ENCODE measurements at regions not wholly inside any gene's neighbourhood (a gene's known extent, or its start where the extent isn't known, plus 50 kb on each side); places are given as distances from the start of the nearest gene placed in this dataset.
A peak's percentile ranks its signal among the peaks of the same experiment; 100 is the strongest.
"Not testable (repeated sequence)": the region's sequence is repeated elsewhere in the genome, so short reads cannot be mapped to it uniquely, and the experiment has no call there.

GRCh38 chr9:63450836-63451235 is 1834.2 kb downstream of the FOXD4L5 start:
- not testable (repeated sequence) for DNase-seq (ENCODE audit: low spot score)

DNA sequence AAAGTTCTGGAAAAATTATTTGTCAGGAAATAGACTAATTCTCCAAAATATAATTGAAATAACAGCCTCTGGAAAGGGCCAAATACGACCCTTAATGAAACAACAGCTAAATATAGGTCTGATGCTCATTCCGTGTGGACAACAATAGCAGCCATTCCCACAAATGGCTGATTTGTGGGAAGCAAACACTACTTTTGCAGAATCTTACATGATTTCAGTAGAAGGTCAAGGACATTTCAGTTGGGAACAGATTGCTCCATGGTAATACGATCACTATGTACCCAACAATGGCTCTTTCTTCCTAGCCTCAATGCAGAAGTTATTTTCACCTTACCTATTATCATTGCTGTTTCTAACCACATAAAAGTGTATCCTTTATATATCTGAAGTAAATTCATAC is 1859.9 kb downstream of the FOXD4L5 start:
- not testable (repeated sequence) for DNase-seq (ENCODE audit: low spot score)

- DNase-seq (ENCODE audit: low spot score): not testable (repeated sequence)
These were observed 1894.1 kb downstream of the FOXD4L5 start for GRCh38 chr9:63390897-63391296.

- DNase-seq (ENCODE audit: low spot score): not testable (repeated sequence)
These were observed 1899.5 kb downstream of the FOXD4L5 start for GRCh38 chr9:63385479-63385878.

DNA sequence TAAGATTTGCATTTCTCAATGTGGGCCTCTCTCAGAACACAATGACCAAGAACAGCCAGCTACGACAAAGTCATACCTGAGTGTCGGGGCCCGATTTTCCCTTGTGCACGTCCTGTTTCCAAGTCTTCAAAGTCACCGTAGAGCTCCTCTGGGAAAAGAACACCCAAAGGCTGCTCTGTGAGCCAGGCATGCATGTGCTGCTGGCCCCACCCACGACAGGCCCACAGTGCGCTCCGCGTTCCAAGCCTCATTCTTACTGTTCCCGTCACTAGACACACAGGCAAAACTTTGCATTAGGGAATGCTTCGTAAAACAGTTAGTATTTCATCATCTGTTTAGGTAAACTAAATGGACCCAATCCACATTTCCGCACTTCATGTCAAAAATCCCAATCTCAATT is 1905.1 kb downstream of the FOXD4L5 start:
- peak; percentile 23 for DNase-seq (ENCODE audit: low spot score)

GRCh38 chr9:63354219-63354618 is 1930.8 kb downstream of the FOXD4L5 start:
- DNase-seq (ENCODE audit: low spot score): not testable (repeated sequence)

DNA sequence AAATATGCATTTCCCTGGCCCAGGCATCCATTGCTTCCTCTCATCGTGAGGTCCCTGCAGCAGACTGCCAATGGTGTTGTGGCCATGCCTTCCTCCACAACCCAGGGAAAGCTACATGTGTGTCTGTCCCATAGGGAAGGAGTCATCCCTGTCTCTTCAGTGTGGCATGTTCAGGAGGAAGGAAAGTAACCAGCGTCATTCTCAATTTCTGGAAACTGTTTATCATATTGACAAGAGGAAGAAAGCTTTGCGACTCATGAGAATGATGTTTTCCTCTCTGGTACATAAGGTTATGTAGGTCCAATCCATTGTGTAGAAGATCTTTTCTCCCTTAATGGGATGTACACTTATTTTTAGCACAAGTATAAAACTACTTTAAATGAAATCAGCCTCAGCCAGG is 1937.7 kb downstream of the FOXD4L5 start:
- not testable (repeated sequence) for DNase-seq (ENCODE audit: low spot score)

DNA sequence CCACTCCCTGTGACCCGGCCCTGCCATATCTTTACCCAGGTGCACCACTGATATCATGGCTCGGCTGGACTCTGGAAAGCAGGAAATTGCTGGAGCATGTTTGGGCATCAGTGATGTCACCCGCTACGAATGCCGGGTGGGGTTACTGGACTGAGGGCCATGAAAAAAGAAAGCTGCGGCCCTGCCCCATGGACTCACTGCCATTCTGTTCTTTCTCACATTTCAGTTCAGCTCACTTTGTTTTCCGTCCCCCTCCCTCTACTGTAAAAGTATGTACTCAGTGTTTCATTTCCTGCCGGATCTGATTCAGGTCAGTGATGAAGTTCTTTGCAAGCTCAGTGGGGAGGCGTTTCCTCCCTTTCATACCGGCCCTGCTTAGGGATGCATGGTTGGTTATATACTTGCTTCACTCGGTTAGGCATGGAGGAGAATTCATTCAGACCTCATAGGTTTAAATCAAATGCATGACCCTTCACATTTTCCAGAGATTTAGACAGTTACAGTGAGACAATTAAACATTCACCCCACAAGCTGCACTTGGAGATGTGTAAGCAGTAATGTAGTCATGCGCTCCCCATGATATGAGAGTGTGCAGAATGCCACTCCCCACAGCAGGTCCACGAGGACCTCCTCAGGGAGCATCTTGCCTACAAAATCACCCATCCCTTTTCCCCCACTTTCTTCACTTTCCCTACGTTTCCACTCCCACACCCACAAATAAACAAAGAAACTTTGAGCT is 1938.5 kb downstream of the FOXD4L5 start:
- not testable (repeated sequence) for DNase-seq (ENCODE audit: low spot score)

DNA sequence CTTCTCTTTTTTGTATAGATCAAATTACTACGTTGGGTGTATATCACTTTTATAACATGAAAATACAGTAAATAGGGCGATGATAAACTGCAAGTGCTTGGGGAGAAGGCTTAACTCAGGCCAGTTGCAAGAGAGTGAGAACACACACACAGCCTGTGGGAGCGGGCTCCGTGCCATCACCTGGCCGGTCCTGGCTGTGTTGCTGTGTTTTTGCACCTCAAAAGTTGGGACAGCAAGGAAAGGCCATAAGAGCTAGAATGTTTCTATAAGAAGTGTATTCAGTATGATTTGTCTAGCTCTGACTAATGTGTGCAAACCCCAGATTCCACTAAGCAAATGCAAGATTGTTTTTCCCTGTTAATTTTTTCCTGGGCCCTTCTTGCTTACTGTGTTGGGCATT is 1940.6 kb downstream of the FOXD4L5 start:
- not testable (repeated sequence) for DNase-seq (ENCODE audit: low spot score)

GRCh38 chr9:63342528-63342927 is 1942.5 kb downstream of the FOXD4L5 start:
- not testable (repeated sequence) for DNase-seq (ENCODE audit: low spot score)

GRCh38 chr9:63337899-63338604 is 1947.0 kb downstream of the FOXD4L5 start:
- not testable (repeated sequence) for DNase-seq (ENCODE audit: low spot score)

DNA sequence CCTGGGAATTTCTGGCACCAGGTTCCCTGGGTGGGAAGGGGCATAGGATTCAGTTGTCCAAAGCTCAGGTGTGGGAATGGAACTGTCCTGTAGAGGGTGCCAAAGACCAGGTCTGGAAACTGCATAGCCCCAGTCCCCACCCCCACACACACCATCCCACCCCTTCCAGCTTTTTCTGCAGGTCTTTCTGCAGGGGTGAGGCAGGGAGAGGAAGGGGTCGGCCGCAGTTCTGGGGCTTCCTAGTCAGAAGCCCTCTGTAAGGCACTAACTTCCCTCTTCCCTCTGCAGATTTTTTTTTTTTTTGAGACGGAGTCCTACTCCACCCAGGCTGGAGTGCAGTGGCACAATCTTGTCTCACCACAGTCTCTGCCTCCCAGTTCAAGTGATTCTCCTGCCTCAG is 1949.7 kb downstream of the FOXD4L5 start:
- DNase-seq (ENCODE audit: low spot score): not testable (repeated sequence)

DNA sequence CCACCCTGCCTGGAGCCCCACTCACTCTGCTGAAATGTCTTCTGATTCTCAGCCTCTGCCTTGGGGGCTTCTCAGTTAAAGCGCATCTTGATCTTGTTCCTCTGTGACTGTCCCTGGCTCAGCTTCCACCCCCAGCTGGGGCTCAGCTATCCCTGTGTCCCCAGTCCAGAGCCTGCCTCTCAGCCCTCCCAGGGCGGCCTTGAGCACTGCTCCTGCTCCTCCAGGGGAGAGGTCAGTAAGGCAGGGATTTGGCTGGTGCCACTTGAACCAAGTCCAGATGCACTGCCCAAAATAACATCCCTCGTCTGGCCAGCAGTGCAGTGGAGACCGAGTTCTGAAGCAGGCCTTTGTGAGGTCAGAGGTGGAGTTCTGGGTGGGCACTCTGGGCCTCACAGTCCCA is 1950.8 kb downstream of the FOXD4L5 start:
- not testable (repeated sequence) for DNase-seq (ENCODE audit: low spot score)

GRCh38 chr9:63333083-63333482 is 1951.9 kb downstream of the FOXD4L5 start:
- not testable (repeated sequence) for DNase-seq (ENCODE audit: low spot score)

DNA sequence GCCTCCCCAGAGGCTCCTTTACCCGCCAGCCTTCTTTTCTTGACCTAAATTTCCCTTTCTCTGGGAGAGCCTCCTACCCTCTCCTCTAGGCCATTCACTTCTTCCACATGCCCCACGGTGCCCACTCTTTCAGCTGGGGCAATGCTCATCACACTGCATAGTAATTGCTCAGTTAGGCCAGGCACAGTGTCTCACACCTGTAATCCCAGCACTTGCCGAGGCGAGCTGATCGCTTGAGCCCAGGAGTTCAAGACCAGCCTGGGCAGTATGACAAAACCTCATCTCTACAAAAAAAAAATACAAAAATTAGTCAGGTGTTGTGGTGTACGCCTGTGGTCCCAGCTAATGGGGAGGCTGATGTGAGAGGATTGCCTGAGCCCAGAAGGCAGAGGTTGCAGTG is 1956.7 kb downstream of the FOXD4L5 start:
- not testable (repeated sequence) for DNase-seq (ENCODE audit: low spot score)

GRCh38 chr9:63327211-63327610 is 1957.8 kb downstream of the FOXD4L5 start:
- DNase-seq (ENCODE audit: low spot score): not testable (repeated sequence)

GRCh38 chr9:63326665-63327064 is 1958.3 kb downstream of the FOXD4L5 start:
- DNase-seq (ENCODE audit: low spot score): not testable (repeated sequence)

DNA sequence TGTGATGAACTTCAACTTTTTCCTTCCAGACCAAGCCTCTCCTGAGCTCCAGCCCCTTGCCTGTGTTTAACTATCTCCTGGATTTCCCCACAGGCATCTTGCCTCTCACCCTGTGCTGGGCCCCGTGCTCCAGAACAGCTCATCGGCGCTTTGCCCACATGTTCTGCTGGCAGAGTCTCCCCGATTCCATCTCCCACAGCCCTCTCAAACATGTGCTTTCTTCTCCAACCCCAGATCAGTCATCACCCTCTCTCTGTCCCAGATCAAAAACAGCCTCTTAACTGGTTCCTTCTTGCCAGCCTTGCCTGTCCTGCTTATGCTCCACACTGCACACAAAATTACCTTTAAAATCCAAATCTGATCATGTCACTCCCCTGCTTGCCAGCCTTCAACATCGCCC is 1959.3 kb downstream of the FOXD4L5 start:
- DNase-seq (ENCODE audit: low spot score): not testable (repeated sequence)

GRCh38 chr9:63318093-63318492 is 1966.9 kb downstream of the FOXD4L5 start:
- not testable (repeated sequence) for DNase-seq (ENCODE audit: low spot score)

DNA sequence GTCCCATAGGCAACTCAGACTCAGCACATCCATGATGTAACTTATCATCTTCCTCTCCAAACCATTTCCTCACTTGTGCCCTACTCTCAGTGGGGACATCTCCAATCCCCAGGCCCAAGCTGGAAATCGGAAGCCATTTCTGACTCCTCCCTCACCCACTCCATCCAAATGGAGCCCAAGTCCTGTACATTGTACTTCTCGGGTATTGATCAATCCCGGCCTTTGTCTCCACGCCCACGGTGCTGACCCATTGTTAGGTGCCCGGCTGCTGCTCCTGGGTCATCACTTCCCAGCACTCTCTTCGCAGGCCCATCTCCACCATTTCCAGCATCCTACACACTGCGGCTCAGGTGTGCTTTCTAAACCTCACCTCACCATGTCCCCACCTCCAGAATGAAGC is 1969.6 kb downstream of the FOXD4L5 start:
- not testable (repeated sequence) for DNase-seq (ENCODE audit: low spot score)

GRCh38 chr9:63296848-63297247 is 1988.2 kb downstream of the FOXD4L5 start:
- not testable (repeated sequence) for DNase-seq (ENCODE audit: low spot score)

GRCh38 chr9:63296366-63296765 is 1988.6 kb downstream of the FOXD4L5 start:
- not testable (repeated sequence) for DNase-seq (ENCODE audit: low spot score)

- DNase-seq (ENCODE audit: low spot score): not testable (repeated sequence)
These were observed 1995.0 kb downstream of the FOXD4L5 start for GRCh38 chr9:63289971-63290370.
